Natural killer cell (primary cell): ENCODE measurements at regions not wholly inside any gene's neighbourhood (a gene's known extent, or its start where the extent isn't known, plus 50 kb on each side); places are given as distances from the start of the nearest gene placed in this dataset.

ENCODE experiments used
- ATAC-seq, 3 donors: fragments of 150-1000 bp in 2 of 3; fragments of 200-7000 bp in 1 of 3; cut with Tn5 transposase; 1 replicate in 1 of 3; 2 replicates in 2 of 3; pipeline ENCODE4 v1.10.0; 2021; ENCODE audit warnings: mild to moderate bottlenecking in 2 of 3, moderate library complexity in 2 of 3
- DNase-seq, 2 donors: peaks; one replicate each; pipeline versions ENCODE4 v3.0.0 to v3.0.0-alpha.2; 2013 to 2021; ENCODE audit warnings: mixed read lengths in 1 of 2
- H3K27ac ChIP-seq: one replicate; pipeline ENCODE4 v1.5.1; 2013; ENCODE audit warnings: mild to moderate bottlenecking, low read length
- H3K27me3 ChIP-seq: one replicate; pipeline ENCODE4 v1.6.1; 2013; ENCODE audit warnings: low read length; ENCODE audit not compliant: control insufficient read depth, insufficient read depth
- H3K36me3 ChIP-seq: one replicate; pipeline ENCODE4 v1.6.1; 2013; ENCODE audit warnings: low read length; ENCODE audit not compliant: control insufficient read depth, insufficient read depth
- H3K4me1 ChIP-seq: one replicate; pipeline ENCODE4 v1.6.1; 2013; ENCODE audit warnings: low read length; ENCODE audit not compliant: control insufficient read depth, insufficient read depth
- H3K4me3 ChIP-seq: one replicate; pipeline ENCODE4 v1.5.1; 2013; ENCODE audit warnings: low read length
- H3K9me3 ChIP-seq: one replicate; pipeline ENCODE4 v1.6.1; 2013; ENCODE audit warnings: low read length; ENCODE audit not compliant: control insufficient read depth, insufficient read depth
- H3K27ac Mint-ChIP-seq, 2 donors: one replicate each; pipeline ENCODE4 v1.8.0; 2022; ENCODE audit warnings: mild to moderate bottlenecking in 2 of 2, mixed read lengths in 2 of 2, moderate library complexity in 1 of 2
- H3K27me3 Mint-ChIP-seq, 2 donors: one replicate each; pipeline ENCODE4 v1.8.0; 2022; ENCODE audit warnings: low read depth in 2 of 2, mixed read lengths in 2 of 2
- H3K36me3 Mint-ChIP-seq: one replicate; pipeline ENCODE4 v1.8.0; 2022; ENCODE audit warnings: mixed read lengths
- H3K4me1 Mint-ChIP-seq, 2 donors: one replicate each; pipeline ENCODE4 v1.8.0; 2022; ENCODE audit warnings: mixed read lengths in 2 of 2
- H3K4me3 Mint-ChIP-seq: one replicate; pipeline ENCODE4 v1.8.0; 2022; ENCODE audit warnings: mild to moderate bottlenecking, moderate library complexity, mixed read lengths
- H3K9me3 Mint-ChIP-seq, 2 donors: one replicate each; pipeline ENCODE4 v1.8.0; 2022; ENCODE audit warnings: mixed read lengths in 2 of 2
- WGBS: methylation state at CpG from one replicate; pipeline ENCODE4 v1.1.7; 2013; ENCODE audit warnings: missing lambda C conversion rate; ENCODE audit not compliant: insufficient coverage; 5-methylcytosine and 5-hydroxymethylcytosine counted together
- intact Hi-C: fragments of 100-400 bp; cut with micrococcal nuclease; formaldehyde crosslinking; loops from one replicate; pipeline ENCODE4 v1.14.2; 2022
- TF ChIP-seq, protein P1 (sequence below): fragments of 200-600 bp; IDR thresholded peaks from one replicate; pipeline ENCODE4 v1.8.0; 2022; ENCODE audit warnings: antibody characterized with exemption

DNA sequence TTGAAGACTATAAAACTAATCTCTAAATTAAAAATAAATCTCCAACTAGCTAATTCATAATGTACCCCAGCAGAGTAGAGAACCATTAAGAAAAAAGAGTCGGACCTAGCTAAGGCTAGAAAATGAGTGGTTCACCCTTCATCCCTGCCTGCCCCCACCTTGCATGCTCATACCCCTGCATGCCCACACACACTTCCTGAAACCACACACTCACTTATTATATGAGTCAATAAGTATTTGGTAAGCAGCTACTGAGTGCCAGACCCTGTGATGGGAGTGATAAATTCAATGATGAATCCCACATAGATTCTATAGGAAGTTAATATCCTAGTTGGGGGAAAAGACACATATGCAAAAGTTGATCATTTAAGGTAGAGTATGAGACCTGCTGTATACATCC, 152.9 kb upstream of the INHBA start:
- Histone ChIP-seq H3K27me3 (no peaks in the 10 kb centered on the region), H3K9me3 (no peaks in the 10 kb centered on the region), H3K27ac (no peak overlapping the region), H3K4me1 (no peaks in the 10 kb centered on the region), H3K36me3 (no peaks in the 10 kb centered on the region), H3K4me3 (no peak overlapping the region)
- intact Hi-C loops = no loop called here
- no peak for ATAC-seq
- Mint-ChIP-seq H3K27ac (no peak overlapping the region), H3K27me3 (peaks cover 6 to 9% of the 10 kb centered on the region in 2 donors), H3K4me1 (no peaks in the 10 kb centered on the region), H3K36me3 (no peaks in the 10 kb centered on the region), H3K9me3 (no peaks in the 10 kb centered on the region), H3K4me3 (no peak overlapping the region)
- WGBS = 83% methylated on average over 1 of the region's 1 CpG
- DNase-seq = no peak
- TF ChIP-seq, protein P1, sequence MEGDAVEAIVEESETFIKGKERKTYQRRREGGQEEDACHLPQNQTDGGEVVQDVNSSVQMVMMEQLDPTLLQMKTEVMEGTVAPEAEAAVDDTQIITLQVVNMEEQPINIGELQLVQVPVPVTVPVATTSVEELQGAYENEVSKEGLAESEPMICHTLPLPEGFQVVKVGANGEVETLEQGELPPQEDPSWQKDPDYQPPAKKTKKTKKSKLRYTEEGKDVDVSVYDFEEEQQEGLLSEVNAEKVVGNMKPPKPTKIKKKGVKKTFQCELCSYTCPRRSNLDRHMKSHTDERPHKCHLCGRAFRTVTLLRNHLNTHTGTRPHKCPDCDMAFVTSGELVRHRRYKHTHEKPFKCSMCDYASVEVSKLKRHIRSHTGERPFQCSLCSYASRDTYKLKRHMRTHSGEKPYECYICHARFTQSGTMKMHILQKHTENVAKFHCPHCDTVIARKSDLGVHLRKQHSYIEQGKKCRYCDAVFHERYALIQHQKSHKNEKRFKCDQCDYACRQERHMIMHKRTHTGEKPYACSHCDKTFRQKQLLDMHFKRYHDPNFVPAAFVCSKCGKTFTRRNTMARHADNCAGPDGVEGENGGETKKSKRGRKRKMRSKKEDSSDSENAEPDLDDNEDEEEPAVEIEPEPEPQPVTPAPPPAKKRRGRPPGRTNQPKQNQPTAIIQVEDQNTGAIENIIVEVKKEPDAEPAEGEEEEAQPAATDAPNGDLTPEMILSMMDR = no peak

GRCh38 chr7:41847606-41848005, 144.7 kb upstream of the INHBA start:
- DNase-seq (no peak), ATAC-seq (no peak)
- Histone ChIP-seq H3K27ac (no peak overlapping the region), H3K4me3 (no peak overlapping the region), H3K9me3 (no peaks in the 10 kb centered on the region), H3K36me3 (no peaks in the 10 kb centered on the region), H3K27me3 (no peaks in the 10 kb centered on the region), H3K4me1 (no peaks in the 10 kb centered on the region)
- Mint-ChIP-seq H3K36me3 (peaks cover 6% of the 10 kb centered on the region), H3K27ac (no peak overlapping the region), H3K4me1 (no peaks in the 10 kb centered on the region), H3K9me3 (peaks cover 0 to 4% of the 10 kb centered on the region in 2 donors), H3K4me3 (no peak overlapping the region), H3K27me3 (no peaks in the 10 kb centered on the region)
- intact Hi-C loops = no loop called here
- TF ChIP-seq, protein P1 = no peak
- WGBS = 86% methylated on average over 4 of the region's 4 CpGs

DNA sequence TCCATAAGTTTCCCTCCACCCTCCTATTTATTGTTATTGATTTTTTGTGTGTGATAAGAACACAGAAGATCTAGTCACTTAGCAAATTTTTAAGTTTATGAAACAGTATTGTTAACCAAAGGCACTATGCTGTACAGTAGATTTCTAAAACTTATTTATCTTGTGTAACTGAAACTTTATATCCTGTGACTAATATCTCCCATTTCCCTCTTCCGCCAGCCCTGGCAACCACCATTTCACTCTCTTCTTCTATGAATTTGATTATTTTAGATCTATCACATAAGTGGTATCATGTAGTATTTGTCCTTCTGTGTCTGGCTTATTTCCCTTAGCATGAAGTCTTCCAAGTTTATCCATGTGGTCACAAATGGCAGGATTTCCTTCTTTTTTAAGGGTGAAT, 144.3 kb upstream of the INHBA start:
- ATAC-seq (no peak), DNase-seq (no peak)
- H3K27ac Mint-ChIP-seq = no peak overlapping the region
- Histone ChIP-seq H3K4me3 (no peak overlapping the region), H3K9me3 (no peaks in the 10 kb centered on the region), H3K4me1 (no peaks in the 10 kb centered on the region), H3K36me3 (no peaks in the 10 kb centered on the region), H3K27ac (no peak overlapping the region), H3K27me3 (no peaks in the 10 kb centered on the region)
- TF ChIP-seq, protein P1 = no peak
- H3K4me3 Mint-ChIP-seq = no peak overlapping the region
- peaks cover 6% of the 10 kb centered on the region for H3K36me3 Mint-ChIP-seq
- H3K4me1 Mint-ChIP-seq = no peaks in the 10 kb centered on the region
- intact Hi-C loops = no loop called here
- no peaks in the 10 kb centered on the region for H3K27me3 Mint-ChIP-seq
- WGBS = no CpG with 5 or more reads among the region's 1 CpG
- H3K9me3 Mint-ChIP-seq = peaks cover 0 to 4% of the 10 kb centered on the region in 2 donors

DNA sequence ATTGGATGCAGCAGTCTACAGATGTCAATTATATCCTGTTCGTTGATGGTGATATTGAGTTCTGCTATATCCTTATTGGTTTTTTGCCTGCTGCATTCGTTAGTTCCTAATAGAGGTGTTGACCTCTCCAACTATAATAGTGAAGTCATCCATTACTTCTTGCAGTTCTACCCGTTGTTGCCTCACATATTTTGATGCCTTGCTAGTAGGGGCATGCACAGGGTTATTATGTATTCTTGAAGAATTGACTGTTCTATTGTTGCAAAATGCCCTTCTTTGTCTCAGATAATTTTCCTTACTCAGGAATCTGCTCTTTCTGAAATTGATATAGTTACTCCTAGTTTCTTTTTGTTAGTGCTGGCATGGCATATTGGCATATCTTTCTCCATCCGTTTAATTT, 140.1 kb upstream of the INHBA start:
- ATAC-seq (no peak), DNase-seq (no peak)
- peaks cover 0 to 2% of the 10 kb centered on the region in 2 donors for H3K9me3 Mint-ChIP-seq
- no peaks in the 10 kb centered on the region for H3K27me3 ChIP-seq
- H3K4me1 ChIP-seq = no peaks in the 10 kb centered on the region
- H3K9me3 ChIP-seq = no peaks in the 10 kb centered on the region
- no peak overlapping the region for H3K4me3 Mint-ChIP-seq
- no peak overlapping the region for H3K4me3 ChIP-seq
- no peaks in the 10 kb centered on the region for H3K27me3 Mint-ChIP-seq
- intact Hi-C loops = no loop called here
- H3K36me3 ChIP-seq = no peaks in the 10 kb centered on the region
- TF ChIP-seq, protein P1 = no peak
- no peak overlapping the region for H3K27ac ChIP-seq
- no peak overlapping the region for H3K27ac Mint-ChIP-seq
- 90% methylated on average over 3 of the region's 4 CpGs for WGBS
- H3K4me1 Mint-ChIP-seq = no peaks in the 10 kb centered on the region
- no peaks in the 10 kb centered on the region for H3K36me3 Mint-ChIP-seq
